IMR-90 (cell line): ENCODE measurements at regions not wholly inside any gene's neighbourhood (a gene's known extent, or its start where the extent isn't known, plus 50 kb on each side); places are given as distances from the start of the nearest gene placed in this dataset.

ENCODE experiments used
- ATAC-seq: fragments of 200-7000 bp; cut with Tn5 transposase; 2 replicates; pipeline ENCODE4 v1.9.1; 2020; ENCODE audit warnings: low read depth, mild to moderate bottlenecking, moderate library complexity
- BruUV-seq: library from RNA; stranded (reverse); fragments of 400-500 nt; replicated peaks from 2 replicates; lab custom pipeline; 2021; lab: Mats Ljungman, UMichigan
- CTCF ChIA-PET: fragments of 300-600 bp; formaldehyde crosslinking; extraction: SDS; loops from one replicate; lab custom pipeline; 2021; ENCODE audit warnings: antibody characterized with exemption; lab: Yijun Ruan, JAX
- POLR2A ChIA-PET: fragments of 300-600 bp; sonication (Branson Sonifier 250); formaldehyde crosslinking; loops from one replicate; lab custom pipeline; 2022; ENCODE audit warnings: antibody characterized with exemption; ENCODE audit not compliant: unreplicated experiment; lab: Charles Lee
- DNase-seq: peaks from one replicate; pipeline ENCODE4 v3.0.0; 2013
- H2AFZ ChIP-seq: replicated peaks from 2 replicates; pipeline ENCODE3; 2013; ENCODE audit warnings: low read length, mild to moderate bottlenecking; ENCODE audit not compliant: poor library complexity
- H2AK5ac ChIP-seq: 2 replicates; pipeline ENCODE4 v1.6.1; 2013; ENCODE audit warnings: low read depth, low read length, inconsistent platforms
- H2AK9ac ChIP-seq: replicated peaks from 2 replicates; pipeline ENCODE3; 2013; ENCODE audit warnings: mild to moderate bottlenecking, low read depth, low read length, moderate library complexity; ENCODE audit not compliant: poor library complexity
- H2BK120ac ChIP-seq: 2 replicates; pipeline ENCODE4 v1.6.1; 2013; ENCODE audit warnings: low read depth, low read length, inconsistent platforms
- H2BK15ac ChIP-seq: 3 replicates; pipeline ENCODE4 v1.6.1; 2013; ENCODE audit warnings: low read depth, low read length, inconsistent platforms
- H2BK20ac ChIP-seq: 2 replicates; pipeline ENCODE4 v1.6.1; 2013; ENCODE audit warnings: low read depth, mild to moderate bottlenecking, inconsistent platforms, low read length, moderate library complexity
- H2BK5ac ChIP-seq: 2 replicates; pipeline ENCODE4 v1.6.1; 2013; ENCODE audit warnings: mild to moderate bottlenecking, low read depth, low read length, inconsistent platforms; ENCODE audit not compliant: poor library complexity, severe bottlenecking
- H3K14ac ChIP-seq: replicated peaks from 2 replicates; pipeline ENCODE4 v1.6.1; 2013; ENCODE audit warnings: low read depth, low read length, inconsistent platforms
- H3K18ac ChIP-seq: 2 replicates; pipeline ENCODE4 v1.6.1; 2013; ENCODE audit warnings: low read depth, low read length, control low read depth
- H3K23ac ChIP-seq: 2 replicates; pipeline ENCODE4 v1.6.1; 2013; ENCODE audit warnings: low read depth, low read length, inconsistent platforms
- H3K27ac ChIP-seq: 2 replicates; pipeline ENCODE4 v1.5.1; 2013; ENCODE audit warnings: mild to moderate bottlenecking, control low read depth, low read length; ENCODE audit not compliant: insufficient read depth
- H3K27me3 ChIP-seq: 2 replicates; pipeline ENCODE4 v1.6.1; 2013; ENCODE audit warnings: low read length; ENCODE audit not compliant: control insufficient read depth, insufficient read depth
- H3K36me3 ChIP-seq: 2 replicates; pipeline ENCODE4 v1.6.1; 2013; ENCODE audit warnings: low read length, mixed read lengths; ENCODE audit not compliant: control insufficient read depth, insufficient read depth
- H3K4ac ChIP-seq: 2 replicates; pipeline ENCODE4 v1.6.1; 2013; ENCODE audit warnings: low read depth, low read length, inconsistent platforms
- H3K4me1 ChIP-seq: 2 replicates; pipeline ENCODE4 v1.6.1; 2013; ENCODE audit warnings: low read length, mixed read lengths; ENCODE audit not compliant: control insufficient read depth, insufficient read depth
- H3K4me2 ChIP-seq: 2 replicates; pipeline ENCODE4 v1.6.1; 2013; ENCODE audit warnings: low read depth, mild to moderate bottlenecking, control low read depth, low read length, moderate library complexity
- H3K4me3 ChIP-seq: 2 replicates; pipeline ENCODE4 v1.5.1; 2013; ENCODE audit warnings: low read depth, mild to moderate bottlenecking, control low read depth, low read length, moderate library complexity; ENCODE audit not compliant: insufficient read depth
- H3K56ac ChIP-seq: 2 replicates; pipeline ENCODE4 v1.6.1; 2013; ENCODE audit warnings: low read length, inconsistent platforms; ENCODE audit not compliant: insufficient read depth; ENCODE audit errors: extremely low read depth
- H3K79me1 ChIP-seq, 2 experiments: 2 replicates each; pipeline ENCODE4 v1.6.1; 2013; ENCODE audit warnings: low read length in 2 of 2, inconsistent platforms in 1 of 2, low read depth in 1 of 2
- H3K9ac ChIP-seq: 2 replicates; pipeline ENCODE4 v1.6.1; 2013; ENCODE audit warnings: low read depth, low read length, control low read depth
- H3K9me1 ChIP-seq: 2 replicates; pipeline ENCODE4 v1.6.1; 2013; ENCODE audit warnings: low read length, inconsistent platforms; ENCODE audit not compliant: insufficient read depth
- H3K9me3 ChIP-seq: 2 replicates; pipeline ENCODE4 v1.6.1; 2013; ENCODE audit warnings: low read length; ENCODE audit not compliant: control insufficient read depth, insufficient read depth
- H4K20me1 ChIP-seq: 2 replicates; pipeline ENCODE4 v1.6.1; 2013; ENCODE audit warnings: low read length, inconsistent platforms; ENCODE audit not compliant: insufficient read depth
- H4K5ac ChIP-seq: 2 replicates; pipeline ENCODE4 v1.6.1; 2013; ENCODE audit warnings: mild to moderate bottlenecking, low read depth, low read length, control low read depth
- H4K8ac ChIP-seq, 2 experiments: 2 replicates each; pipeline ENCODE4 v1.6.1; 2013; ENCODE audit warnings: low read depth in 2 of 2, low read length in 2 of 2, control low read depth in 1 of 2, inconsistent platforms in 1 of 2
- H4K91ac ChIP-seq: 2 replicates; pipeline ENCODE4 v1.6.1; 2013; ENCODE audit warnings: low read depth, low read length, inconsistent platforms; ENCODE audit not compliant: insufficient read depth
- POLR2A ChIP-seq: IDR thresholded peaks from 2 replicates; pipeline ENCODE4 v1.6.1; 2012; ENCODE audit warnings: mild to moderate bottlenecking, low read depth, low read length
- WGBS, 2 experiments: methylation state at CpG; one replicate each; pipeline versions ENCODE4 v1.1.5 to v1.1.7; 2013; ENCODE audit warnings: missing lambda C conversion rate in 2 of 2; ENCODE audit not compliant: insufficient read length in 1 of 2; ENCODE audit errors: extremely low coverage in 2 of 2; 5-methylcytosine and 5-hydroxymethylcytosine counted together
- dilution Hi-C: fragments of 300-500 bp; cut with HindIII; formaldehyde crosslinking; loops from one replicate; pipeline ENCODE4 v1.14.3; 2018; ENCODE audit warnings: low sequenced_read_pairs; ENCODE audit not compliant: unreplicated experiment
- in situ Hi-C: fragments of 300-500 bp; cut with MboI; formaldehyde crosslinking; loops from 3 replicates; pipeline ENCODE4 v1.14.3; 2019; ENCODE audit warnings: low sequenced_read_pairs, inconsistent platforms, mixed read lengths
- intact Hi-C: fragments of 100-400 bp; cut with micrococcal nuclease; formaldehyde crosslinking; loops from 2 replicates; pipeline ENCODE4 v1.10.0; 2022

GRCh38 chr11:134682577-134682976, 270.5 kb upstream of the B3GAT1 start:
- Histone ChIP-seq H2AFZ (no peak overlapping the region), H2BK5ac (no peak overlapping the region), H3K18ac (no peak overlapping the region), H3K27me3 (no peaks in the 10 kb centered on the region), H3K9ac (no peak overlapping the region), H3K14ac (no peak overlapping the region), H2AK9ac (no peak overlapping the region), H4K91ac (no peak overlapping the region), H4K20me1 (no peaks in the 10 kb centered on the region), H3K4ac (no peak overlapping the region), H4K8ac (no peak overlapping the region), H3K56ac (no peak overlapping the region), H3K4me2 (no peak overlapping the region), H2BK20ac (no peak overlapping the region), H3K79me1 (no peaks in the 10 kb centered on the region), H3K4me3 (no peak overlapping the region), H3K4me1 (no peaks in the 10 kb centered on the region), H2AK5ac (no peak overlapping the region), H3K27ac (no peak overlapping the region), H4K5ac (no peak overlapping the region), H2BK120ac (no peak overlapping the region), H3K9me1 (no peaks in the 10 kb centered on the region), H3K23ac (no peak overlapping the region), H3K36me3 (no peaks in the 10 kb centered on the region), H3K9me3 (peaks cover 32% of the 10 kb centered on the region), H2BK15ac (no peak overlapping the region)
- 84% methylated on average over 6 of the region's 12 CpGs; no CpG with 5 or more reads in 1 of the 2 experiments for WGBS, 2 experiments
- in situ Hi-C loops: no loop called here
- no peak for DNase-seq
- intact Hi-C loops: no loop called here
- dilution Hi-C loops: no loop called here
- POLR2A ChIA-PET: no interaction called here
- no peak for TF ChIP-seq POLR2A
- CTCF ChIA-PET: no interaction called here
- BruUV-seq: no TSS peak
- no peak for ATAC-seq
